NCI-H82 treated with DMSO at 0.1 percent for 48 hours (cell line): ENCODE measurements at regions not wholly inside any gene's neighbourhood (a gene's known extent, or its start where the extent isn't known, plus 50 kb on each side); places are given as distances from the start of the nearest gene placed in this dataset.
A peak's percentile ranks its signal among the peaks of the same experiment; 100 is the strongest.

Experiments
- DNase-seq: peaks from one replicate; lab custom pipeline; 2025; ENCODE audit not compliant: unreplicated experiment; lab: John Stamatoyannopoulos, UW

DNA sequence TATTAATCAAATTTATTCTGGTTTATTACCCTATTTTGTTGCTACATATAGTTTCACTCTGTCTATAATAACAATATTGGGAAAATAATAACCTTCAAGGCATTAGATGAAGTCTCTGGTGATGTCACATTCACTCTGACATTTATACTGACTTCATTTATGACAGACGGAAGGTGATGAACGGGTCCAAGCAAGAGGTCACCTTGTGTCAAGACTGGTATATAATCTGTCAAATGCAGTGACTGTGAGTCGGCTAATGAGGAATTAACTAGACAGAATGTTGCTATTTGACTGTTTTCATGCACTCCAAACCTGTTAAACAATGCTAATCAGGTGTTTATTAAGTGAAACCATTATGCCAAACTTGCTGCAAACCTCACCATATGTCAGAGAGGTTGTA is 800.5 kb upstream of the KLHL1 start:
- no peak for DNase-seq

DNA sequence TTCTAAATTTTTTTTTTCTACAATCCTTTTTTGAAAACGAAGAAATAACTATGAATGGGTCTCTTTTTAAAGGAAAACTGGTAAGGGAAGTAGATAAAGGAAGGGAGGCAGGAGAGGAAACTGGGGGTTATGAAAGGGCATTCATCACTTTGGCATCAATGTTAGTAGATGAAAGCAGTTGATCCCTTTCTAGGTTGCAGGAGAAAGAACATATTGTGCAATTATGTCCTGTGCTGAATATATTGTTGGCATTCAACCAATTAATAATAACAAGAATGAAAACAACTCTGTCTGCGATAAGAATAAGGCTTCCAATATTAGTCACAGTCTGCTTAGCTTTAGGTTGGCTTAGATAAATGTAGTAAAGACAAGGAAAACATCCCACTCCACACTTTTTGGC is 796.8 kb upstream of the KLHL1 start:
- DNase-seq = no peak

DNA sequence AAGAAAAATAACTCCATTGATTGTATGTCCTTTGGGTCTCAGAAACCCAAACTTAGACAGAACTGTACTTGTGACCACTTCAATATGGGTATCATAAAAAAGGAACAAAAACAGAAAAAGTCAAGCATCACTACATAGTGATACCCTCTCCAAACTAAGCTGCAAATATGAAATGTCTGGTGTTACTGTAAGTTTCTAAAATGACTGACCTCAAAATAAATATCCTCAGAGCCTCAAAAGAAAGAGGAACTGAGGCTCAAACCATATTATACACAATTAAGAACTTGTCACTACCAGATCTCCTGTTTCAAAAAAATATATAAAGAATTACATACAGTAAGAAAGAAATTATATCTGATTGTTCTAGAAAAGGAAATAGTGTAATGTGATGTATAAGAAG is 787.9 kb upstream of the KLHL1 start:
- DNase-seq = no peak

DNA sequence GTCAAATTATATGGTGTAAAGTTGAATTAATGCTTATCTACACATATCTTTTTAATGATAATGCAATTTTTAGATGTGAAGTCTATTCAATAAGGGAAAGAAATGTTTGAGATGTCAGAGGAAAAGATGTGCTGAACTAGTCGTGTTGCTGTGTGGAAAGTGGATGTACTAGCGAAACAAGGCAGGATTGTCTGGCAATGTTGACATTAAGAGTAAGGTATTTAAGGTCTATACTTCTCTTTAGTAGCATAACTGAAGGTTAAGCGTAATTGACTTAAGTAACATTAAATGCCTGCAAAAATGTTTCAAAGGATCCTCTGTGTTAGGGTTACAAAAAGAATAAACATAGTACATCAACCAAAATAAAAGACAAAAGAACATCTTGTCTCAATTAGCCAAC is 787.3 kb upstream of the KLHL1 start:
- no peak for DNase-seq

DNA sequence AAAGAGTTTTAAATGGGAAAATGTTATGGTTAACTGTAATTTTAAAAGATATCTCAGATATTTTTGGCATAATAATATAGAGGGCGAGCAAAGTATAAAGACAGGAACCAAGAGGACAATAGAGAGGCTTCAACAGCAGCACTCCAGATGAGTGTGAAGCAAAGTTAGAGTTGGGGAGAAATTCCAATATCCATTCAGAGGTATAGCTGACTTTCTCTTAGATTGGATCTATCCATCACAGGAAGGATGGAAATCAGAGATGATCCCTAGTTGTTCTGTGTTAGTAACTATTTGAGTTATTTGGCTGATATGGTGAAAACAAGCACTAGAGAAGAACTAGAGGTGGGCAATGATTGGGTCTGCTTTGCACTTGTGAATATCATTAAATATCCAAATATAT is 786.0 kb upstream of the KLHL1 start:
- DNase-seq = no peak

DNA sequence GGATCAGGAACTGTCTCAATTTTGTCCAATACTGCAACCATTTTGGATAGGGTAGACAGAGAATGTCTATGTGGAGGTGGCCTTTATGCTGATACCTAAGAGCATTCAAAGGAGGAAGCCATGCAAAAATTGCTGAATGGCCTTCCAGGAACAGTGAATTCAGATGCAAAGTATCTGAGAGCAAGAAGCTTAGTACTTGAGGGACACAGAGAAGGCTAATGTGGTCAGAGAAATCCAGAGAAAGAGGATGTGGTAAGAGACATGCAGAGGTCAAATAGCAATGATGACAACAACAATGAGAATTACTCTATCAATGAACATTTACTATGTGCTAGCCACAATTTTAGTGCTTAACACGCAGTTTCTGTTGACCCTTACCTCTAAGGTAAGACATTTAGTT is 785.6 kb upstream of the KLHL1 start:
- DNase-seq = no peak

- DNase-seq = no peak
These were observed 782.0 kb upstream of the KLHL1 start for GRCh38 chr13:70890289-70890688.

DNA sequence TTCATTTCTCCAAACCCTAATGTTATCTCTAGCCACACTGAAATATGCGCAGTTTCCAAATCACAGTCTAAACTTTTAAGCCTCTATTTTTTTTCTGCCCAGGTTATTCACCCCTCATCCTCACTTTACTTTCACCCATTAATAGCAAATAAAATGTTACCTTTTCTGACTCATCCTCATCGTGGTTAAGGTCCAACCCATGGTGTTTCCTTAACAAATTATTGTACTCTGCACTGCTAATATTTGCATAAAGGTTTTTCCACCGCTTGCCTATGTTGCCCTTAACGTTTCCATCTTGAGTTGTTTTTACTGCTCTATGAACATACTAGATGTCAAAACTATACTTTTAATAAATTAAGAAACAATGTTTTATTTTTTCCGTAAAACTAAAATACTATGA is 780.9 kb upstream of the KLHL1 start:
- no peak for DNase-seq

DNA sequence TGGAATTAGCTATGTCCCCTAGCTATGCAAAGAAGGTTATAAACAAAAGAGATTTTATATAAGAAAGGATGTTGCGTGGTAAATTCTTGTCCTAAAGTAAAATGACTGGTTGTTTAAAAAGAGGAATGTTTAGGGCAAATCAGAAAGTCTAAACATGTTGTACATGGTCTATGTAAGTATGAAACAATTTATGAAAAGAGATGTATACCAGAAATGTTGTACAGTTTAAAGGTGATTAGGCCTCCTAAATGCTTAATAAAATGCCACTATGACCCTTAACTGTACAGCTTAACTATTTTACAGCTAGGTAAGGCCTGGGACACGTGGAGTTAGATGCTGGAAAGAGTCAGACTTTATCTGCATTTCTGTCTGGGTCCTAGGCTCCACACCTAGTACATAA is 775.9 kb upstream of the KLHL1 start:
- DNase-seq = no peak

- no peak for DNase-seq
These were observed 766.4 kb upstream of the KLHL1 start for GRCh38 chr13:70874636-70875035.

DNA sequence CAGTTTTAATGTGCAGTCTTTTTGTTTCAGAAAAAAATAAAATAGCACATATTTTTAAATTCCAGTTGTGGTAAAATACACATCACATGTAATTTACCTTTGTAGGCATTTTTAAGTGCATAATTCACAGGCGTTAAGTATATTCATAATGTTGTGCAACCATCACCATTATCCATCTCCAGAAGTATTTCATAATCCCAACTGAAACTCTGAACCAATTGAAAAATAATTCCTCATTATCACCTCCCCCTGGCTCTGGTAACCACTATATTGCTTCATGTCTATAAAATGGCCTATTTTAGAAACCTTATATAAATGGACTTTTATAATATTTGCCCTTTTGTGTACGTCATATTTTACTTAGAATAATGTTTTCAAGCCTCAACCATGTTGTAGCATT is 756.5 kb upstream of the KLHL1 start:
- no peak for DNase-seq

DNA sequence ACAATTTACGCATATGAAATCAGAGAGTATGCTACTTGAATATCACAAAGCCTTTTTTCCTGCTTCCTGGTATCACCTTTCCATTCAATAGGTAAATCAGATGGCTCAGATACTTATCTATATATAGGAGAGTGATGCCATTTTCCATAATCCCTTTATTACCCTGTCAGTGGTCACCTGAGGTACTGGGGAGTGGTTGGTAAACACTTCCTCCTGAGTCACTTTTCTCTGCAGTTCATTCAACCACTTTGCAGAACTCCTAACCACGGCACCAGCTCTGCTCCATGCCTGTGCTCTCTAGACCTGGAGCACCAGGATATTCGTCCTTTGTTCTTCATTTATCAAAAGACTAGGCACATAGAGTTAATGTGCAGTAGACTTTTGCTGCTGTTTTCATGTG is 748.5 kb upstream of the KLHL1 start:
- DNase-seq = no peak

- no peak for DNase-seq
These were observed 747.8 kb upstream of the KLHL1 start for GRCh38 chr13:70856025-70856424.

GRCh38 chr13:70849222-70849621 is 741.0 kb upstream of the KLHL1 start:
- DNase-seq = no peak

GRCh38 chr13:70844391-70845108 is 736.3 kb upstream of the KLHL1 start:
- DNase-seq = no peak

GRCh38 chr13:70842062-70842644 is 733.9 kb upstream of the KLHL1 start:
- no peak for DNase-seq

GRCh38 chr13:70841240-70842061 is 733.2 kb upstream of the KLHL1 start:
- DNase-seq = no peak

DNA sequence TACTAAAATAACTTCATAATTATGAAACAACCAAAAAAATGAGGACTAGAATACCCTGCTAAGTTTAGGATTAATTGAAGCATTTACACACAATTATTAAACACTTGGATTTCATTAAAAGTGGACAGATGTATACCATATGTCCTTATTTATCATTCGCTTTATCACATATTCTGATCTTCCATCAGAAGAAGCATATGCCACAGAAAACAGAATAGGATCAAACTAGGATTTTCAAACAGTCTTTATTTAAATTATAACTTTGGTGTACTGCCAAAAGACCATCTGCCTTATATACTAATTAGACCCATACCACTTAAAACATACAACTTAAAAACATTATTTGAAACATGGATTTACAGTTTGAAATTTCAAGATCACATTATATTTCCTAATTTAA is 727.1 kb upstream of the KLHL1 start:
- DNase-seq = peak; percentile 35

DNA sequence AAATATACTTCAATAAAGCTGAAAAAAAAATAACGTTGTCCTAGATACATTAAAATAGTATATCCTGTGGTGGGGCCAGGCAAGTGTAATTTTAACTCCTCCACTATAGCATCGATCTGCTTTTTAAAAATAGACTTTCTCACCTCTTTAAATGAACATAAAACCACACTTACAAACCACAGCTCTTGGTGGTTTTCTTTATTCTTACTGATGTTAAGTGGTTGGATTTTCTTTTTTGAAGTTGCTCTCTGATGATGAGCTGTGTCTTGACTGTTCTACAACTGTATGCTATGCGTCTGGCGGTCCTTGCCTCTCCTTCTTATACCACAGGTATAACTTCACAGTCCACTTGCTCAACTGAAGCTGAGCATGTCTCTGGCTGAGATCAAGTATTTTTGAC is 721.5 kb upstream of the KLHL1 start:
- no peak for DNase-seq

DNA sequence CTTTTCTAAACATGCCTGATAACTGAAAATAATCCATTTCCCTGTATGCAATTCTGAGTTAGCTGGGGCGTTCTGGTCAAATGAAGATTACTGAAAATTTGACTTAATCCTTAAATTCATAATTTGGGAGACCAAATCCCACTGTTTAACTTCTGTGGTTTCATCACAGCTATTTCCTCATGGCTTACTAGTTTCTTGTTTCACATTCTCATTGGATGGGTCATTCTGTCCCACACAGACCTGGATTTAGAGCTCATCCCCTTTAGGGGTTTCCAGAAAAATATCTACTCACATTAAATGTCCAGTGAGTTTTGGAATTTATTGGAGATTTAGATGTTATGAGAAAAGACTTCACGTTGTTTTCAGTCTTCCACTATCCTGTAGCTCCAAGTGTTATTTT is 709.3 kb upstream of the KLHL1 start:
- DNase-seq = no peak

- DNase-seq = no peak
These were observed 708.6 kb upstream of the KLHL1 start for GRCh38 chr13:70816853-70817252.

- no peak for DNase-seq
These were observed 706.4 kb upstream of the KLHL1 start for GRCh38 chr13:70814684-70815083.
